Neural cell (in vitro differentiated cells): ENCODE measurements at regions not wholly inside any gene's neighbourhood (a gene's known extent, or its start where the extent isn't known, plus 50 kb on each side); places are given as distances from the start of the nearest gene placed in this dataset.

Experiments
- TAF1 ChIP-seq: IDR thresholded peaks from 2 replicates; pipeline ENCODE4 v1.6.1; 2012; ENCODE audit warnings: low read depth
- TF ChIP-seq, protein P1 (sequence below): fragments of 450-650 bp; IDR thresholded peaks from 2 replicates; pipeline ENCODE4 v1.5.1; 2014; ENCODE audit warnings: antibody characterized with exemption, mild to moderate bottlenecking, moderate library complexity; ENCODE audit not compliant: poor library complexity, severe bottlenecking
- TF ChIP-seq, protein P2 (sequence below): IDR thresholded peaks from 2 replicates; pipeline ENCODE4 v1.6.1; 2012; ENCODE audit warnings: borderline replicate concordance

DNA sequence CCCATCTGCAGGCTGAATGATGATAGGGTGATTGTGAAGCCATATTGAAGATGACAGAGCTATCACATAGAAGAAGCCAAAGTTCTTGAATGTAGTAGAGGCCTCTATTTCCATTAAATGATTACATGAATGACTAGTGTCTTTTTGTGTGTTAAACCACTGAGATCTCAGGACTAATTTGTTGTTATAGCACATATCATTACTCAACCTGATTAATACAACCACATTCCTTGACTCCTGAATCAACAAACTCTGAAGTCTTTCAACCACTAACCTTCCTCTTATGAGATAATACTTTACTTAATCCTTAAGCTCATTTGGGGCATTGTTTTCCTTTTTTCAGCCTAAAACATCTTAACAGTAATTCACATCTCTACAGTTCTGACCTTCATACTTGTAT is 564.5 kb upstream of the ADAMTS9 start:
- TF ChIP-seq, protein P1, sequence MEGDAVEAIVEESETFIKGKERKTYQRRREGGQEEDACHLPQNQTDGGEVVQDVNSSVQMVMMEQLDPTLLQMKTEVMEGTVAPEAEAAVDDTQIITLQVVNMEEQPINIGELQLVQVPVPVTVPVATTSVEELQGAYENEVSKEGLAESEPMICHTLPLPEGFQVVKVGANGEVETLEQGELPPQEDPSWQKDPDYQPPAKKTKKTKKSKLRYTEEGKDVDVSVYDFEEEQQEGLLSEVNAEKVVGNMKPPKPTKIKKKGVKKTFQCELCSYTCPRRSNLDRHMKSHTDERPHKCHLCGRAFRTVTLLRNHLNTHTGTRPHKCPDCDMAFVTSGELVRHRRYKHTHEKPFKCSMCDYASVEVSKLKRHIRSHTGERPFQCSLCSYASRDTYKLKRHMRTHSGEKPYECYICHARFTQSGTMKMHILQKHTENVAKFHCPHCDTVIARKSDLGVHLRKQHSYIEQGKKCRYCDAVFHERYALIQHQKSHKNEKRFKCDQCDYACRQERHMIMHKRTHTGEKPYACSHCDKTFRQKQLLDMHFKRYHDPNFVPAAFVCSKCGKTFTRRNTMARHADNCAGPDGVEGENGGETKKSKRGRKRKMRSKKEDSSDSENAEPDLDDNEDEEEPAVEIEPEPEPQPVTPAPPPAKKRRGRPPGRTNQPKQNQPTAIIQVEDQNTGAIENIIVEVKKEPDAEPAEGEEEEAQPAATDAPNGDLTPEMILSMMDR: no peak
- TF ChIP-seq, protein P2, sequence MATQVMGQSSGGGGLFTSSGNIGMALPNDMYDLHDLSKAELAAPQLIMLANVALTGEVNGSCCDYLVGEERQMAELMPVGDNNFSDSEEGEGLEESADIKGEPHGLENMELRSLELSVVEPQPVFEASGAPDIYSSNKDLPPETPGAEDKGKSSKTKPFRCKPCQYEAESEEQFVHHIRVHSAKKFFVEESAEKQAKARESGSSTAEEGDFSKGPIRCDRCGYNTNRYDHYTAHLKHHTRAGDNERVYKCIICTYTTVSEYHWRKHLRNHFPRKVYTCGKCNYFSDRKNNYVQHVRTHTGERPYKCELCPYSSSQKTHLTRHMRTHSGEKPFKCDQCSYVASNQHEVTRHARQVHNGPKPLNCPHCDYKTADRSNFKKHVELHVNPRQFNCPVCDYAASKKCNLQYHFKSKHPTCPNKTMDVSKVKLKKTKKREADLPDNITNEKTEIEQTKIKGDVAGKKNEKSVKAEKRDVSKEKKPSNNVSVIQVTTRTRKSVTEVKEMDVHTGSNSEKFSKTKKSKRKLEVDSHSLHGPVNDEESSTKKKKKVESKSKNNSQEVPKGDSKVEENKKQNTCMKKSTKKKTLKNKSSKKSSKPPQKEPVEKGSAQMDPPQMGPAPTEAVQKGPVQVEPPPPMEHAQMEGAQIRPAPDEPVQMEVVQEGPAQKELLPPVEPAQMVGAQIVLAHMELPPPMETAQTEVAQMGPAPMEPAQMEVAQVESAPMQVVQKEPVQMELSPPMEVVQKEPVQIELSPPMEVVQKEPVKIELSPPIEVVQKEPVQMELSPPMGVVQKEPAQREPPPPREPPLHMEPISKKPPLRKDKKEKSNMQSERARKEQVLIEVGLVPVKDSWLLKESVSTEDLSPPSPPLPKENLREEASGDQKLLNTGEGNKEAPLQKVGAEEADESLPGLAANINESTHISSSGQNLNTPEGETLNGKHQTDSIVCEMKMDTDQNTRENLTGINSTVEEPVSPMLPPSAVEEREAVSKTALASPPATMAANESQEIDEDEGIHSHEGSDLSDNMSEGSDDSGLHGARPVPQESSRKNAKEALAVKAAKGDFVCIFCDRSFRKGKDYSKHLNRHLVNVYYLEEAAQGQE: no peak
- TF ChIP-seq TAF1: no peak
